Aorta (tissue), 5 donors: ENCODE measurements at regions not wholly inside any gene's neighbourhood (a gene's known extent, or its start where the extent isn't known, plus 50 kb on each side); places are given as distances from the start of the nearest gene placed in this dataset.
"Not testable (repeated sequence)": the region's sequence is repeated elsewhere in the genome, so short reads cannot be mapped to it uniquely, and the experiment has no call there.

Experiments used
- ATAC-seq: fragments of 200-7000 bp; cut with Tn5 transposase; one replicate; pipeline ENCODE4 v1.9.1; 2022; ENCODE audit warnings: moderate library complexity; ENCODE audit not compliant: low FRiP score
- DNase-seq, 2 donors: peaks; one replicate each; pipeline ENCODE4 v3.0.0-alpha.2; 2020
- H3K27ac ChIP-seq, 2 donors: one replicate each; pipeline ENCODE4 v1.5.1; 2013; ENCODE audit warnings: low read length in 2 of 2, mild to moderate bottlenecking in 2 of 2, moderate library complexity in 2 of 2, control low read depth in 1 of 2, inconsistent platforms in 1 of 2, low read depth in 1 of 2
- H3K27me3 ChIP-seq, 2 donors: one replicate each; pipeline ENCODE4 v1.6.1; 2013; ENCODE audit warnings: control low read depth in 1 of 2, low read length in 1 of 2, mild to moderate bottlenecking in 1 of 2, moderate library complexity in 1 of 2; ENCODE audit not compliant: insufficient read depth in 2 of 2, control insufficient read depth in 1 of 2
- H3K36me3 ChIP-seq, 2 donors: one replicate each; pipeline ENCODE4 v1.6.1; 2013; ENCODE audit warnings: control low read depth in 1 of 2, low read length in 1 of 2, mild to moderate bottlenecking in 1 of 2; ENCODE audit not compliant: insufficient read depth in 2 of 2, control insufficient read depth in 1 of 2
- H3K4me1 ChIP-seq, 2 donors: one replicate each; pipeline ENCODE4 v1.6.1; 2013; ENCODE audit warnings: low read length in 2 of 2, control low read depth in 1 of 2, mild to moderate bottlenecking in 1 of 2, moderate library complexity in 1 of 2; ENCODE audit not compliant: insufficient read depth in 2 of 2, control insufficient read depth in 1 of 2
- H3K4me3 ChIP-seq, 2 donors: one replicate each; pipeline ENCODE4 v1.5.1; 2013; ENCODE audit warnings: low read length in 2 of 2, control low read depth in 1 of 2, mild to moderate bottlenecking in 1 of 2
- H3K9me3 ChIP-seq: one replicate; pipeline ENCODE4 v1.6.1; 2013; ENCODE audit warnings: mild to moderate bottlenecking, low read length; ENCODE audit not compliant: control insufficient read depth
- WGBS, 2 donors: extraction: QIAGEN DNeasy Blood & Tissue Kit; methylation state at CpG; one replicate each; pipeline ENCODE4 v1.1.7; 2013; 5-methylcytosine and 5-hydroxymethylcytosine counted together
- intact Hi-C, 2 donors: fragments of 100-400 bp; cut with DNase I; formaldehyde crosslinking; loops; one replicate each; pipeline versions ENCODE4 v1.14.2 to v1.15.0; 2022
- donor health status: healthy with polysubstance abuse.
- donor health status: Bipolar disorder and iron deficiency.
- donor health status: DM: no; HTN: no; CAD: no.
- donor health status: DM: no; HTN: no; CAD: no.
- donor health status: DM: yes; HTN: yes; CAD: no.

- DNase-seq (no peak), ATAC-seq (no peak)
- no peak overlapping the region for H3K27ac ChIP-seq
- intact Hi-C loops: no loop called here
- no peak overlapping the region for H3K4me3 ChIP-seq
- H3K9me3 ChIP-seq: no peaks in the 10 kb centered on the region
- no peaks in the 10 kb centered on the region for H3K36me3 ChIP-seq
- H3K4me1 ChIP-seq: no peaks in the 10 kb centered on the region
- no peaks in the 10 kb centered on the region for H3K27me3 ChIP-seq
- 83 to 89% methylated on average over 2 of the region's 2 CpGs for WGBS, 2 donors
Observed at GRCh38 chr18:35789543-35789942, 182.9 kb upstream of the RMP24 start.

- Histone ChIP-seq H3K4me1 (no peaks in the 10 kb centered on the region), H3K4me3 (no peak overlapping the region), H3K9me3 (no peaks in the 10 kb centered on the region), H3K36me3 (no peaks in the 10 kb centered on the region), H3K27me3 (no peaks in the 10 kb centered on the region), H3K27ac (no peak overlapping the region)
- WGBS, 2 donors: 33% methylated on average over 1 of the region's 1 CpG
- ATAC-seq: no peak
- intact Hi-C loops: no loop called here
- no peak for DNase-seq
Observed at GRCh38 chr18:35797948-35798347, 174.5 kb upstream of the RMP24 start.

- H3K27me3 ChIP-seq: no peaks in the 10 kb centered on the region
- DNase-seq (no peak), ATAC-seq (no peak)
- peaks cover 1% of the 10 kb centered on the region for H3K9me3 ChIP-seq
- H3K36me3 ChIP-seq: no peaks in the 10 kb centered on the region
- intact Hi-C loops: no loop called here
- 9 to 29% methylated on average over 1 of the region's 1 CpG for WGBS, 2 donors
- H3K4me1 ChIP-seq: no peaks in the 10 kb centered on the region
- H3K4me3 ChIP-seq: no peak overlapping the region
- H3K27ac ChIP-seq: no peak overlapping the region
Observed at GRCh38 chr18:35803551-35803950, 168.9 kb upstream of the RMP24 start.

- Histone ChIP-seq H3K27ac (no peak overlapping the region), H3K36me3 (no peaks in the 10 kb centered on the region), H3K9me3 (peaks cover 1% of the 10 kb centered on the region), H3K4me3 (no peak overlapping the region), H3K4me1 (no peaks in the 10 kb centered on the region), H3K27me3 (no peaks in the 10 kb centered on the region)
- intact Hi-C loops: no loop called here
- ATAC-seq (no peak), DNase-seq (no peak)
- 41 to 69% methylated on average over 2 of the region's 2 CpGs for WGBS, 2 donors
Observed at GRCh38 chr18:35804377-35804776, 168.1 kb upstream of the RMP24 start.

GRCh38 chr18:35807811-35808335, 164.6 kb upstream of the RMP24 start:
- Histone ChIP-seq H3K4me1 (no peaks in the 10 kb centered on the region), H3K4me3 (no peak overlapping the region), H3K36me3 (no peaks in the 10 kb centered on the region), H3K27me3 (no peaks in the 10 kb centered on the region), H3K27ac (no peak overlapping the region), H3K9me3 (peaks cover 1% of the 10 kb centered on the region)
- intact Hi-C loops: no loop called here
- no peak for ATAC-seq
- no peak for DNase-seq
- 17 to 33% methylated on average over 2 of the region's 2 CpGs for WGBS, 2 donors

GRCh38 chr18:35808796-35809195, 163.7 kb upstream of the RMP24 start:
- intact Hi-C loops: no loop called here
- WGBS, 2 donors: 77 to 81% methylated on average over 5 of the region's 5 CpGs
- H3K4me3 ChIP-seq: no peak overlapping the region
- ATAC-seq: no peak
- no peak overlapping the region for H3K27ac ChIP-seq
- peaks cover 1% of the 10 kb centered on the region for H3K9me3 ChIP-seq
- no peaks in the 10 kb centered on the region for H3K27me3 ChIP-seq
- no peaks in the 10 kb centered on the region for H3K36me3 ChIP-seq
- H3K4me1 ChIP-seq: no peaks in the 10 kb centered on the region
- DNase-seq: no peak

- Histone ChIP-seq H3K4me3 (no peak overlapping the region), H3K4me1 (no peaks in the 10 kb centered on the region), H3K9me3 (peaks cover 1% of the 10 kb centered on the region), H3K27me3 (no peaks in the 10 kb centered on the region), H3K36me3 (no peaks in the 10 kb centered on the region), H3K27ac (no peak overlapping the region)
- intact Hi-C loops: no loop called here
- no peak for DNase-seq
- no peak for ATAC-seq
- 85 to 95% methylated on average over 2 of the region's 2 CpGs for WGBS, 2 donors
Observed at GRCh38 chr18:35810520-35810919, 162.0 kb upstream of the RMP24 start.

- Histone ChIP-seq H3K4me1 (no peaks in the 10 kb centered on the region), H3K9me3 (peaks cover 1% of the 10 kb centered on the region), H3K27me3 (no peaks in the 10 kb centered on the region), H3K27ac (no peak overlapping the region), H3K4me3 (no peak overlapping the region), H3K36me3 (no peaks in the 10 kb centered on the region)
- ATAC-seq (no peak), DNase-seq (no peak)
- WGBS, 2 donors: 76 to 81% methylated on average over 3 of the region's 3 CpGs
- intact Hi-C loops: no loop called here
Observed at GRCh38 chr18:35811896-35812295, 160.6 kb upstream of the RMP24 start.

GRCh38 chr18:35815011-35815410, 157.5 kb upstream of the RMP24 start:
- intact Hi-C loops, ATAC-seq, DNase-seq, H3K9me3 ChIP-seq, H3K36me3 ChIP-seq, H3K27ac ChIP-seq, H3K4me3 ChIP-seq, H3K27me3 ChIP-seq, H3K4me1 ChIP-seq: not testable (repeated sequence)
- WGBS, 2 donors: 99 to 100% methylated on average over 1 of the region's 2 CpGs
